Panc1 (cell line): ENCODE measurements at regions not wholly inside any gene's neighbourhood (a gene's known extent, or its start where the extent isn't known, plus 50 kb on each side); places are given as distances from the start of the nearest gene placed in this dataset.

ENCODE experiments used
- CTCF ChIP-seq: fragments of 450-650 bp; IDR thresholded peaks from 2 replicates; pipeline ENCODE4 v1.5.1; 2017; ENCODE audit warnings: mild to moderate bottlenecking
- REST ChIP-seq, 2 experiments: IDR thresholded peaks; 2 replicates each; pipeline ENCODE4 v1.6.1; 2011 to 2012; ENCODE audit warnings: low read depth in 2 of 2, control low read depth in 1 of 2, low read length in 1 of 2, mild to moderate bottlenecking in 1 of 2, moderate library complexity in 1 of 2; ENCODE audit not compliant: insufficient read depth in 1 of 2

GRCh38 chr7:109235316-109235715, 665.6 kb downstream of the DNAJB9 start:
- TF ChIP-seq CTCF (no peak), REST (IDR thresholded peaks at IDR 0.05; ENCODE audit: insufficient read depth in 1 of 2, low read depth in 2 of 2, low read length in 1 of 2) (no peak)
